Loucy (cell line): ENCODE measurements at regions not wholly inside any gene's neighbourhood (a gene's known extent, or its start where the extent isn't known, plus 50 kb on each side); places are given as distances from the start of the nearest gene placed in this dataset.

ENCODE experiments used
- H2AFZ ChIP-seq: fragments of 200-600 bp; sonication (generic); 2 replicates; pipeline ENCODE4 v1.6.0; 2016; ENCODE audit warnings: antibody characterized with exemption, mild to moderate bottlenecking, low read length, moderate library complexity
- H3F3A ChIP-seq: fragments of 200-600 bp; 2 replicates; pipeline ENCODE4 v1.6.0; 2016; ENCODE audit warnings: antibody characterized with exemption, low read depth, mild to moderate bottlenecking
- H3K27me3 ChIP-seq: fragments of 200-600 bp; sonication (generic); 2 replicates; pipeline ENCODE4 v1.6.1; 2014; ENCODE audit warnings: low read length, mild to moderate bottlenecking; ENCODE audit not compliant: insufficient read depth, poor library complexity, severe bottlenecking
- H3K36me3 ChIP-seq: fragments of 200-600 bp; sonication (generic); 2 replicates; pipeline ENCODE4 v1.6.1; 2016; ENCODE audit warnings: low read length; ENCODE audit not compliant: insufficient read depth
- H3K4me1 ChIP-seq: fragments of 200-600 bp; sonication (generic); 2 replicates; pipeline ENCODE4 v1.5.1; 2014; ENCODE audit warnings: low read length, mild to moderate bottlenecking; ENCODE audit not compliant: insufficient read depth, poor library complexity, severe bottlenecking
- H3K4me2 ChIP-seq: fragments of 200-600 bp; sonication (generic); 2 replicates; pipeline ENCODE4 v1.6.0; 2014; ENCODE audit warnings: antibody characterized with exemption, low read length, low read depth, mild to moderate bottlenecking; ENCODE audit not compliant: poor library complexity, severe bottlenecking
- H3K4me3 ChIP-seq: fragments of 200-600 bp; sonication (generic); 2 replicates; pipeline ENCODE4 v1.5.1; 2014; ENCODE audit warnings: low read length, mild to moderate bottlenecking, mixed read lengths; ENCODE audit not compliant: poor library complexity, severe bottlenecking
- H3K79me2 ChIP-seq: fragments of 200-600 bp; sonication (generic); 2 replicates; pipeline ENCODE4 v1.6.1; 2014; ENCODE audit warnings: low read length; ENCODE audit not compliant: insufficient read depth
- H3K9ac ChIP-seq: fragments of 200-600 bp; sonication (generic); 2 replicates; pipeline ENCODE4 v1.6.0; 2014; ENCODE audit warnings: mild to moderate bottlenecking, low read depth, low read length, moderate library complexity; ENCODE audit not compliant: poor library complexity, severe bottlenecking
- H3K9me2 ChIP-seq: fragments of 200-600 bp; sonication (generic); replicated peaks from 2 replicates; pipeline ENCODE4 v1.6.1; 2016; ENCODE audit warnings: low read depth, low read length, mixed read lengths
- H3K9me3 ChIP-seq: fragments of 200-600 bp; sonication (generic); 2 replicates; pipeline ENCODE4 v1.6.1; 2014; ENCODE audit warnings: mild to moderate bottlenecking, antibody characterized with exemption, low read length, low read depth; ENCODE audit not compliant: insufficient read depth
- H4K20me1 ChIP-seq: fragments of 200-600 bp; sonication (generic); 2 replicates; pipeline ENCODE4 v1.6.0; 2014; ENCODE audit warnings: antibody characterized with exemption, low read length, mild to moderate bottlenecking; ENCODE audit not compliant: insufficient read depth, poor library complexity, severe bottlenecking
- EZH2phosphoT487 ChIP-seq: fragments of 200-600 bp; IDR thresholded peaks from 2 replicates; pipeline ENCODE4 v1.6.1; 2018; ENCODE audit warnings: antibody characterized with exemption, mild to moderate bottlenecking, moderate library complexity, borderline replicate concordance
- TF ChIP-seq, protein P1 (sequence below): fragments of 200-600 bp; sonication (generic); conservative IDR thresholded peaks from 2 replicates; pipeline ENCODE4 v1.5.1; 2014; ENCODE audit warnings: mild to moderate bottlenecking, antibody characterized with exemption, low read length

DNA sequence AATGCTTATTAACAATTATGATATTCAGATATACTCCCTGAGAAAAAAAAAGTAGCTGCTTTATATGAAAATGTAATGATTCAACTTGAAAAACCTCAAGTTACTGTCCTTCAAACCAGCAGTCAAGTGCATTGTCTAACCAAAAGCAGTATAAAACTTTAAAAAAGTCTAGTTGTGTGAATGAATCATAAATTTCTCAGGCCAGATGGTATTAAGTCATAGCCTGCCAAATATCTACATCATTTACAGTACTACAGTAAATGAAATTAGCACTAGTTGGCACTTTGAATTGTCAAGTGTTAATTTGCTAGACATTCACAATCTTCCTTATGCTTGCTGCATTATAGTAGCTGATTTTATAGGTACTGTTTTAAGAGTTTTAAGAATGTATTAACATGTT lies 85.9 kb downstream of the CBLN2 start:
- no peak overlapping the region for H3K4me2 ChIP-seq
- H3F3A ChIP-seq, result no peaks in the 10 kb centered on the region
- no peak overlapping the region for H2AFZ ChIP-seq
- no peak overlapping the region for H3K4me3 ChIP-seq
- H3K36me3 ChIP-seq, result no peaks in the 10 kb centered on the region
- H4K20me1 ChIP-seq, result no peaks in the 10 kb centered on the region
- TF ChIP-seq, protein P1, sequence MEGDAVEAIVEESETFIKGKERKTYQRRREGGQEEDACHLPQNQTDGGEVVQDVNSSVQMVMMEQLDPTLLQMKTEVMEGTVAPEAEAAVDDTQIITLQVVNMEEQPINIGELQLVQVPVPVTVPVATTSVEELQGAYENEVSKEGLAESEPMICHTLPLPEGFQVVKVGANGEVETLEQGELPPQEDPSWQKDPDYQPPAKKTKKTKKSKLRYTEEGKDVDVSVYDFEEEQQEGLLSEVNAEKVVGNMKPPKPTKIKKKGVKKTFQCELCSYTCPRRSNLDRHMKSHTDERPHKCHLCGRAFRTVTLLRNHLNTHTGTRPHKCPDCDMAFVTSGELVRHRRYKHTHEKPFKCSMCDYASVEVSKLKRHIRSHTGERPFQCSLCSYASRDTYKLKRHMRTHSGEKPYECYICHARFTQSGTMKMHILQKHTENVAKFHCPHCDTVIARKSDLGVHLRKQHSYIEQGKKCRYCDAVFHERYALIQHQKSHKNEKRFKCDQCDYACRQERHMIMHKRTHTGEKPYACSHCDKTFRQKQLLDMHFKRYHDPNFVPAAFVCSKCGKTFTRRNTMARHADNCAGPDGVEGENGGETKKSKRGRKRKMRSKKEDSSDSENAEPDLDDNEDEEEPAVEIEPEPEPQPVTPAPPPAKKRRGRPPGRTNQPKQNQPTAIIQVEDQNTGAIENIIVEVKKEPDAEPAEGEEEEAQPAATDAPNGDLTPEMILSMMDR, result no peak
- TF ChIP-seq EZH2phosphoT487, result no peak
- no peaks in the 10 kb centered on the region for H3K79me2 ChIP-seq
- no peaks in the 10 kb centered on the region for H3K9me2 ChIP-seq
- no peak overlapping the region for H3K9ac ChIP-seq
- H3K4me1 ChIP-seq, result no peaks in the 10 kb centered on the region
- H3K27me3 ChIP-seq, result no peaks in the 10 kb centered on the region
- no peaks in the 10 kb centered on the region for H3K9me3 ChIP-seq

DNA sequence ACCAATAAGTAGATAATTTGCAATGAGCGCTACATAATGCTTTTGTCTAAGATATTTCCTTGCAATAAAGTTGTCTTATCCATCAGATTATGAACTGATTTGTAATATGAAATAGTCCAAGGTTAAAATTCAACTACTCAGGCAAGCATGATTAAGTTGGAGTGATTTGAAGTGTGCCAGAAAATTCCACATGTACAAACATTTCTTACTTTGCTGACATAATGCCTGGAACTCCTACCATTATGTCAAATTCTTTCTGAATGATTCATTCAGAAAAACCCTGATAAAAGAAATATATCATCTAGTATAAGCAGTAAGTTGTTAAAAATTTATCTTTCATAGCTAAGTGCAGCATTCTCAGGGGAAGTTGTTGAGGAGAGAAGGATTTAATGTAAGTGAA lies 87.3 kb downstream of the CBLN2 start:
- no peaks in the 10 kb centered on the region for H4K20me1 ChIP-seq
- H3K4me2 ChIP-seq, result no peak overlapping the region
- no peak overlapping the region for H3K4me3 ChIP-seq
- H3F3A ChIP-seq, result no peaks in the 10 kb centered on the region
- H3K79me2 ChIP-seq, result no peaks in the 10 kb centered on the region
- H3K9me2 ChIP-seq, result no peaks in the 10 kb centered on the region
- no peaks in the 10 kb centered on the region for H3K27me3 ChIP-seq
- no peak overlapping the region for H2AFZ ChIP-seq
- no peak overlapping the region for H3K9ac ChIP-seq
- no peaks in the 10 kb centered on the region for H3K4me1 ChIP-seq
- H3K9me3 ChIP-seq, result no peaks in the 10 kb centered on the region
- no peaks in the 10 kb centered on the region for H3K36me3 ChIP-seq
- TF ChIP-seq, protein P1, result no peak
- no peak for TF ChIP-seq EZH2phosphoT487

DNA sequence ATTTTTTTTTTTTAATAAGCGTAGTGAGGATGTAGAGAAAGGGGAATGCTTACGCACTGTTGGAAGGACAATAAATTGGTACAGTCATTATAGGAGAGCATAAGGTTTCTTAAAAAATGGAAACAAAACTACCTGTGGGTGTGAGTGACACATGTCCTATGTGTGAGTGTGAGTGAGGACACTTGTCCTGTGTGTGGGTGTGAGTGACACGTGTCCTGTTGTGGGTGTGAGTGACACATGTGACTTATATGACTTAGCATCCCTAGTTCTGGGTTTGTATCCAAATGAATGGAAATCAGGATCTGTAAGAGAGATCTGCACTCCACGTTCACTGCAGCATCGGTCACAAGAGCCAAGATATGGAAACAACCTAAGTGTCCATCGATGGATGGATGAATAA lies 91.8 kb downstream of the CBLN2 start:
- no peak overlapping the region for H3K4me2 ChIP-seq
- H2AFZ ChIP-seq, result no peak overlapping the region
- no peaks in the 10 kb centered on the region for H3K4me1 ChIP-seq
- H3K36me3 ChIP-seq, result no peaks in the 10 kb centered on the region
- H3K9ac ChIP-seq, result no peak overlapping the region
- no peaks in the 10 kb centered on the region for H4K20me1 ChIP-seq
- H3K4me3 ChIP-seq, result no peak overlapping the region
- no peaks in the 10 kb centered on the region for H3K9me2 ChIP-seq
- no peaks in the 10 kb centered on the region for H3F3A ChIP-seq
- H3K79me2 ChIP-seq, result no peaks in the 10 kb centered on the region
- TF ChIP-seq, protein P1, result no peak
- no peak for TF ChIP-seq EZH2phosphoT487
- H3K27me3 ChIP-seq, result no peaks in the 10 kb centered on the region
- H3K9me3 ChIP-seq, result no peaks in the 10 kb centered on the region
